Esophagus muscularis mucosa (tissue), 4 donors: ENCODE measurements at regions not wholly inside any gene's neighbourhood (a gene's known extent, or its start where the extent isn't known, plus 50 kb on each side); places are given as distances from the start of the nearest gene placed in this dataset.

Experiments used
- DNase-seq: peaks from one replicate; pipeline ENCODE4 v3.0.0-alpha.2; 2017; ENCODE audit errors: extremely low spot score
- H3K27ac ChIP-seq, 4 donors: fragments of 200-600 bp; sonication (generic); replicated peaks in 1 of 4; 1 replicate in 3 of 4; 2 replicates in 1 of 4; pipeline ENCODE4 v1.5.1; 2016 to 2019; ENCODE audit warnings: mild to moderate bottlenecking in 1 of 4
- H3K27me3 ChIP-seq, 4 donors: fragments of 200-600 bp; sonication (generic); one replicate each; pipeline versions ENCODE4 v1.5.1 to v1.6.0; 2016 to 2019
- H3K36me3 ChIP-seq, 4 donors: fragments of 200-600 bp; sonication (generic); one replicate each; pipeline ENCODE4 v1.5.1; 2016 to 2019
- H3K4me1 ChIP-seq, 4 donors: fragments of 200-600 bp; sonication (generic); one replicate each; pipeline ENCODE4 v1.5.1; 2016 to 2019
- H3K4me3 ChIP-seq, 4 donors: fragments of 200-600 bp; sonication (generic); 1 replicate in 2 of 4; 2 replicates in 2 of 4; pipeline ENCODE4 v1.5.1; 2016 to 2019; ENCODE audit warnings: mild to moderate bottlenecking in 4 of 4, moderate library complexity in 1 of 4
- H3K9me3 ChIP-seq, 4 donors: fragments of 200-600 bp; sonication (generic); 1 replicate in 3 of 4; 2 replicates in 1 of 4; pipeline ENCODE4 v1.5.1; 2016 to 2019
- CTCF ChIP-seq, 3 experiments: fragments of 200-600 bp in 2 of 3; fragments of 450-650 bp in 1 of 3; sonication (generic) in 2 of 3; IDR thresholded peaks; one replicate each; pipeline ENCODE4 v1.5.1; 2017 to 2019; ENCODE audit warnings: antibody characterized with exemption in 3 of 3, mild to moderate bottlenecking in 2 of 3, moderate library complexity in 1 of 3
- EP300 ChIP-seq: sonication (generic); formaldehyde crosslinking; IDR thresholded peaks from one replicate; pipeline ENCODE4 v1.6.1; 2017; ENCODE audit warnings: antibody characterized with exemption
- POLR2A ChIP-seq: fragments of 450-650 bp; IDR thresholded peaks from one replicate; pipeline ENCODE4 v1.6.1; 2017; ENCODE audit warnings: antibody characterized with exemption, moderate library complexity, mild to moderate bottlenecking, low read depth
- POLR2AphosphoS5 ChIP-seq, 2 donors: sonication (generic); formaldehyde crosslinking; IDR thresholded peaks; one replicate each; pipeline ENCODE4 v1.6.1; 2017; ENCODE audit warnings: antibody characterized with exemption in 2 of 2
- WGBS: methylation state at CpG from one replicate; pipeline ENCODE4 v1.1.5; 2018; 5-methylcytosine and 5-hydroxymethylcytosine counted together
- intact Hi-C: fragments of 100-400 bp; cut with DNase I; formaldehyde crosslinking; loops from one replicate; pipeline ENCODE4 v1.15.1; 2023

GRCh38 chr5:74051076-74051475 is 425.1 kb downstream of the ARHGEF28 start:
- Histone ChIP-seq H3K27ac (no peak overlapping the region), H3K9me3 (no peaks in the 10 kb centered on the region), H3K4me1 (no peaks in the 10 kb centered on the region), H3K36me3 (no peaks in the 10 kb centered on the region), H3K27me3 (no peaks in the 10 kb centered on the region), H3K4me3 (no peak overlapping the region)
- no peak for DNase-seq
- 97% methylated on average over 2 of the region's 2 CpGs for WGBS
- TF ChIP-seq CTCF (IDR thresholded peaks at IDR 0.05) (no peak), EP300 (no peak), POLR2AphosphoS5 (IDR thresholded peaks at IDR 0.05) (no peak)
- intact Hi-C loops, result no loop called here

GRCh38 chr5:74044936-74045335 is 418.9 kb downstream of the ARHGEF28 start:
- H3K27ac ChIP-seq, result no peak overlapping the region
- TF ChIP-seq CTCF (IDR thresholded peaks at IDR 0.05), result no peak
- TF ChIP-seq POLR2AphosphoS5 (IDR thresholded peaks at IDR 0.05), result no peak
- no peak for TF ChIP-seq EP300
- intact Hi-C loops, result no loop called here
- H3K9me3 ChIP-seq, result no peaks in the 10 kb centered on the region
- H3K36me3 ChIP-seq, result no peaks in the 10 kb centered on the region
- H3K4me3 ChIP-seq, result no peak overlapping the region
- no peaks in the 10 kb centered on the region for H3K4me1 ChIP-seq
- DNase-seq, result no peak
- H3K27me3 ChIP-seq, result no peaks in the 10 kb centered on the region
- WGBS, result 93% methylated on average over 5 of the region's 5 CpGs

GRCh38 chr5:74042959-74043358 is 417.0 kb downstream of the ARHGEF28 start:
- no peak for TF ChIP-seq CTCF (IDR thresholded peaks at IDR 0.05)
- TF ChIP-seq POLR2AphosphoS5 (IDR thresholded peaks at IDR 0.05), result no peak
- TF ChIP-seq POLR2A, result no peak
- no peak for TF ChIP-seq EP300
- intact Hi-C loops, result no loop called here
- no peak overlapping the region for H3K4me3 ChIP-seq
- DNase-seq, result no peak
- 71% methylated on average over 4 of the region's 4 CpGs for WGBS
- H3K27ac ChIP-seq, result no peak overlapping the region
- no peaks in the 10 kb centered on the region for H3K4me1 ChIP-seq
- no peaks in the 10 kb centered on the region for H3K36me3 ChIP-seq
- no peaks in the 10 kb centered on the region for H3K9me3 ChIP-seq
- H3K27me3 ChIP-seq, result no peaks in the 10 kb centered on the region

- no peak overlapping the region for H3K4me3 ChIP-seq
- no peak overlapping the region for H3K27ac ChIP-seq
- TF ChIP-seq POLR2AphosphoS5 (IDR thresholded peaks at IDR 0.05), result no peak
- no peak for TF ChIP-seq CTCF (IDR thresholded peaks at IDR 0.05)
- TF ChIP-seq POLR2A, result no peak
- TF ChIP-seq EP300, result no peak
- DNase-seq, result no peak
- H3K36me3 ChIP-seq, result no peaks in the 10 kb centered on the region
- H3K9me3 ChIP-seq, result no peaks in the 10 kb centered on the region
- H3K27me3 ChIP-seq, result no peaks in the 10 kb centered on the region
- intact Hi-C loops, result no loop called here
- H3K4me1 ChIP-seq, result no peaks in the 10 kb centered on the region
- WGBS, result 88% methylated on average over 7 of the region's 7 CpGs
These were observed 416.6 kb downstream of the ARHGEF28 start for GRCh38 chr5:74042559-74042958.

GRCh38 chr5:74041913-74042312 is 415.9 kb downstream of the ARHGEF28 start:
- no peak for DNase-seq
- Histone ChIP-seq H3K9me3 (no peaks in the 10 kb centered on the region), H3K36me3 (no peaks in the 10 kb centered on the region), H3K27ac (no peak overlapping the region), H3K27me3 (no peaks in the 10 kb centered on the region), H3K4me1 (no peaks in the 10 kb centered on the region), H3K4me3 (no peak overlapping the region)
- TF ChIP-seq CTCF (IDR thresholded peaks at IDR 0.05) (no peak), EP300 (no peak), POLR2A (no peak), POLR2AphosphoS5 (IDR thresholded peaks at IDR 0.05) (no peak)
- intact Hi-C loops, result no loop called here
